Lung microvascular endothelial cell (primary cell): ENCODE measurements at regions not wholly inside any gene's neighbourhood (a gene's known extent, or its start where the extent isn't known, plus 50 kb on each side); places are given as distances from the start of the nearest gene placed in this dataset.

Source experiments
- DNase-seq, 2 donors: peaks; one replicate each; pipeline versions ENCODE4 v3.0.0 to v3.0.0-alpha.2; 2010; ENCODE audit warnings: low read depth in 2 of 2

- DNase-seq = no peak
Observed at GRCh38 chr21:25424634-25425033, 182.6 kb downstream of the MRPL39 start.

- DNase-seq = no peak
Observed at GRCh38 chr21:25424048-25424447, 183.2 kb downstream of the MRPL39 start.

- no peak for DNase-seq
Observed at GRCh38 chr21:25422610-25423608, 184.4 kb downstream of the MRPL39 start.

- peak; percentile 45 to 61 for DNase-seq
Observed at GRCh38 chr21:25421321-25422028, 185.8 kb downstream of the MRPL39 start.

GRCh38 chr21:25420831-25421230, 186.4 kb downstream of the MRPL39 start:
- DNase-seq = no peak

GRCh38 chr21:25416669-25417068, 190.6 kb downstream of the MRPL39 start:
- DNase-seq = no peak

GRCh38 chr21:25412100-25412499, 195.2 kb downstream of the MRPL39 start:
- DNase-seq = no peak

- DNase-seq = no peak
Observed at GRCh38 chr21:25409978-25410377, 197.3 kb downstream of the MRPL39 start.

- DNase-seq = no peak
Observed at GRCh38 chr21:25408666-25409065, 198.6 kb downstream of the MRPL39 start.

GRCh38 chr21:25406887-25407579, 200.2 kb downstream of the MRPL39 start:
- no peak for DNase-seq

- DNase-seq = no peak
Observed at GRCh38 chr21:25405984-25406383, 201.3 kb downstream of the MRPL39 start.

- DNase-seq = no peak
Observed at GRCh38 chr21:25402134-25402961, 204.9 kb downstream of the MRPL39 start.

- no peak for DNase-seq
Observed at GRCh38 chr21:25400427-25400826, 206.9 kb downstream of the MRPL39 start.

GRCh38 chr21:25398630-25399029, 208.7 kb downstream of the MRPL39 start:
- no peak for DNase-seq

- DNase-seq = no peak
Observed at GRCh38 chr21:25396135-25396711, 211.1 kb downstream of the MRPL39 start.

- DNase-seq = no peak
Observed at GRCh38 chr21:25391777-25392176, 215.5 kb downstream of the MRPL39 start.

GRCh38 chr21:25390701-25391100, 216.6 kb downstream of the MRPL39 start:
- no peak for DNase-seq

- DNase-seq = no peak
Observed at GRCh38 chr21:25387665-25388064, 219.6 kb downstream of the MRPL39 start.

GRCh38 chr21:25385911-25386474, 221.3 kb downstream of the MRPL39 start:
- DNase-seq = peak; percentile 42 to 71

GRCh38 chr21:25385341-25385740, 221.9 kb downstream of the MRPL39 start:
- no peak for DNase-seq
